ENCODE measurements at regions not wholly inside any gene's neighbourhood (a gene's known extent, or its start where the extent isn't known, plus 50 kb on each side); places are given as distances from the start of the nearest gene placed in this dataset.

GRCh38 chr1:239184561-239185244 lies 201.7 kb upstream of the CHRM3 start:
- Histone ChIP-seq H3K27me3 (ENCODE audit: control insufficient read depth, insufficient read depth, low read length) (no peaks in the 10 kb centered on the region), H3K36me3 (ENCODE audit: control insufficient read depth, insufficient read depth, low read length) (no peaks in the 10 kb centered on the region), H3K27ac (ENCODE audit: low read length) (no peak overlapping the region), H3K4me1 (ENCODE audit: control insufficient read depth, insufficient read depth, low read length) (no peaks in the 10 kb centered on the region), H3K4me3 (ENCODE audit: low read length) (no peak overlapping the region), H3K9me3 (ENCODE audit: control insufficient read depth, low read depth, low read length) (no peaks in the 10 kb centered on the region)
- DNase-seq, result no peak

GRCh38 chr1:239178961-239179360 lies 207.4 kb upstream of the CHRM3 start:
- Histone ChIP-seq H3K9me3 (ENCODE audit: control insufficient read depth, low read depth, low read length) (no peaks in the 10 kb centered on the region), H3K36me3 (ENCODE audit: control insufficient read depth, insufficient read depth, low read length) (no peaks in the 10 kb centered on the region), H3K27ac (ENCODE audit: low read length) (no peak overlapping the region), H3K27me3 (ENCODE audit: control insufficient read depth, insufficient read depth, low read length) (no peaks in the 10 kb centered on the region), H3K4me3 (ENCODE audit: low read length) (no peak overlapping the region), H3K4me1 (ENCODE audit: control insufficient read depth, insufficient read depth, low read length) (peaks cover 3% of the 10 kb centered on the region)
- WGBS (ENCODE audit: insufficient coverage, low lambda C conversion rate), result 0% methylated on average over 1 of the region's 3 CpGs
- DNase-seq, result peak; percentile 3 to 55

- Histone ChIP-seq H3K36me3 (ENCODE audit: control insufficient read depth, insufficient read depth, low read length) (no peaks in the 10 kb centered on the region), H3K4me1 (ENCODE audit: control insufficient read depth, insufficient read depth, low read length) (peaks cover 3% of the 10 kb centered on the region), H3K4me3 (ENCODE audit: low read length) (no peak overlapping the region), H3K9me3 (ENCODE audit: control insufficient read depth, low read depth, low read length) (no peaks in the 10 kb centered on the region), H3K27ac (ENCODE audit: low read length) (no peak overlapping the region), H3K27me3 (ENCODE audit: control insufficient read depth, insufficient read depth, low read length) (no peaks in the 10 kb centered on the region)
- DNase-seq, result no peak
- WGBS (ENCODE audit: insufficient coverage, low lambda C conversion rate), result 100% methylated on average over 1 of the region's 3 CpGs
Measured at GRCh38 chr1:239174880-239175279, 211.5 kb upstream of the CHRM3 start.

- Histone ChIP-seq H3K36me3 (ENCODE audit: control insufficient read depth, insufficient read depth, low read length) (no peaks in the 10 kb centered on the region), H3K4me1 (ENCODE audit: control insufficient read depth, insufficient read depth, low read length) (no peaks in the 10 kb centered on the region), H3K27me3 (ENCODE audit: control insufficient read depth, insufficient read depth, low read length) (no peaks in the 10 kb centered on the region), H3K4me3 (ENCODE audit: low read length) (no peak overlapping the region), H3K27ac (ENCODE audit: low read length) (no peak overlapping the region), H3K9me3 (ENCODE audit: control insufficient read depth, low read depth, low read length) (no peaks in the 10 kb centered on the region)
- no peak for DNase-seq
Measured at GRCh38 chr1:239170828-239171227, 215.5 kb upstream of the CHRM3 start.

GRCh38 chr1:239169276-239169675 lies 217.1 kb upstream of the CHRM3 start:
- no peak for DNase-seq
- Histone ChIP-seq H3K36me3 (ENCODE audit: control insufficient read depth, insufficient read depth, low read length) (no peaks in the 10 kb centered on the region), H3K27ac (ENCODE audit: low read length) (no peak overlapping the region), H3K9me3 (ENCODE audit: control insufficient read depth, low read depth, low read length) (no peaks in the 10 kb centered on the region), H3K4me1 (ENCODE audit: control insufficient read depth, insufficient read depth, low read length) (no peaks in the 10 kb centered on the region), H3K27me3 (ENCODE audit: control insufficient read depth, insufficient read depth, low read length) (no peaks in the 10 kb centered on the region), H3K4me3 (ENCODE audit: low read length) (no peak overlapping the region)
- WGBS (ENCODE audit: insufficient coverage, low lambda C conversion rate), result no CpG with 5 or more reads among the region's 1 CpG

- Histone ChIP-seq H3K9me3 (ENCODE audit: control insufficient read depth, low read depth, low read length) (no peaks in the 10 kb centered on the region), H3K27ac (ENCODE audit: low read length) (no peak overlapping the region), H3K4me3 (ENCODE audit: low read length) (no peak overlapping the region), H3K4me1 (ENCODE audit: control insufficient read depth, insufficient read depth, low read length) (no peaks in the 10 kb centered on the region), H3K36me3 (ENCODE audit: control insufficient read depth, insufficient read depth, low read length) (no peaks in the 10 kb centered on the region), H3K27me3 (ENCODE audit: control insufficient read depth, insufficient read depth, low read length) (no peaks in the 10 kb centered on the region)
- 100% methylated on average over 1 of the region's 4 CpGs for WGBS (ENCODE audit: insufficient coverage, low lambda C conversion rate)
- DNase-seq, result no peak
Measured at GRCh38 chr1:239164451-239165180, 221.8 kb upstream of the CHRM3 start.

- DNase-seq, result no peak
Measured at GRCh38 chr1:239155466-239156091, 230.8 kb upstream of the CHRM3 start.

GRCh38 chr1:239151937-239152336 lies 234.4 kb upstream of the CHRM3 start:
- Histone ChIP-seq H3K4me3 (ENCODE audit: low read length) (no peak overlapping the region), H3K27me3 (ENCODE audit: control insufficient read depth, insufficient read depth, low read length) (no peaks in the 10 kb centered on the region), H3K9me3 (ENCODE audit: control insufficient read depth, low read depth, low read length) (no peaks in the 10 kb centered on the region), H3K36me3 (ENCODE audit: control insufficient read depth, insufficient read depth, low read length) (no peaks in the 10 kb centered on the region), H3K4me1 (ENCODE audit: control insufficient read depth, insufficient read depth, low read length) (peaks cover 3% of the 10 kb centered on the region), H3K27ac (ENCODE audit: low read length) (no peak overlapping the region)
- 100% methylated on average over 1 of the region's 2 CpGs for WGBS (ENCODE audit: insufficient coverage, low lambda C conversion rate)
- no peak for DNase-seq

More at GRCh38 chr1:239155466-239156091, 230.8 kb upstream of the CHRM3 start:
- H3K27ac ChIP-seq (ENCODE audit: low read length), result no peak overlapping the region
- no peaks in the 10 kb centered on the region for H3K4me1 ChIP-seq (ENCODE audit: control insufficient read depth, insufficient read depth, low read length)
- H3K4me3 ChIP-seq (ENCODE audit: low read length), result no peak overlapping the region
- H3K9me3 ChIP-seq (ENCODE audit: control insufficient read depth, low read depth, low read length), result no peaks in the 10 kb centered on the region
- H3K36me3 ChIP-seq (ENCODE audit: control insufficient read depth, insufficient read depth, low read length), result no peaks in the 10 kb centered on the region
- WGBS (ENCODE audit: insufficient coverage, low lambda C conversion rate), result 83% methylated on average over 1 of the region's 3 CpGs
- no peaks in the 10 kb centered on the region for H3K27me3 ChIP-seq (ENCODE audit: control insufficient read depth, insufficient read depth, low read length)

GRCh38 chr1:239140968-239141367 lies 245.4 kb upstream of the CHRM3 start:
- Histone ChIP-seq H3K27me3 (ENCODE audit: control insufficient read depth, insufficient read depth, low read length) (no peaks in the 10 kb centered on the region), H3K36me3 (ENCODE audit: control insufficient read depth, insufficient read depth, low read length) (no peaks in the 10 kb centered on the region), H3K9me3 (ENCODE audit: control insufficient read depth, low read depth, low read length) (no peaks in the 10 kb centered on the region), H3K27ac (ENCODE audit: low read length) (no peak overlapping the region), H3K4me1 (ENCODE audit: control insufficient read depth, insufficient read depth, low read length) (no peaks in the 10 kb centered on the region), H3K4me3 (ENCODE audit: low read length) (no peak overlapping the region)
- WGBS (ENCODE audit: insufficient coverage, low lambda C conversion rate), result 100% methylated on average over 1 of the region's 4 CpGs
- DNase-seq, result no peak

GRCh38 chr1:239139801-239140200 lies 246.6 kb upstream of the CHRM3 start:
- 100% methylated on average over 1 of the region's 5 CpGs for WGBS (ENCODE audit: insufficient coverage, low lambda C conversion rate)
- H3K27ac ChIP-seq (ENCODE audit: low read length), result no peak overlapping the region
- no peaks in the 10 kb centered on the region for H3K4me1 ChIP-seq (ENCODE audit: control insufficient read depth, insufficient read depth, low read length)
- no peaks in the 10 kb centered on the region for H3K27me3 ChIP-seq (ENCODE audit: control insufficient read depth, insufficient read depth, low read length)
- DNase-seq, result no peak
- H3K36me3 ChIP-seq (ENCODE audit: control insufficient read depth, insufficient read depth, low read length), result no peaks in the 10 kb centered on the region
- no peaks in the 10 kb centered on the region for H3K9me3 ChIP-seq (ENCODE audit: control insufficient read depth, low read depth, low read length)
- H3K4me3 ChIP-seq (ENCODE audit: low read length), result no peak overlapping the region
